Brain pericyte (primary cell): ENCODE measurements at regions not wholly inside any gene's neighbourhood (a gene's known extent, or its start where the extent isn't known, plus 50 kb on each side); places are given as distances from the start of the nearest gene placed in this dataset.
"Not testable (repeated sequence)": the region's sequence is repeated elsewhere in the genome, so short reads cannot be mapped to it uniquely, and the experiment has no call there.

Experiments used
- DNase-seq: peaks from one replicate; pipeline ENCODE4 v3.0.0-alpha.2; 2012; ENCODE audit warnings: low read depth, low spot score

DNA sequence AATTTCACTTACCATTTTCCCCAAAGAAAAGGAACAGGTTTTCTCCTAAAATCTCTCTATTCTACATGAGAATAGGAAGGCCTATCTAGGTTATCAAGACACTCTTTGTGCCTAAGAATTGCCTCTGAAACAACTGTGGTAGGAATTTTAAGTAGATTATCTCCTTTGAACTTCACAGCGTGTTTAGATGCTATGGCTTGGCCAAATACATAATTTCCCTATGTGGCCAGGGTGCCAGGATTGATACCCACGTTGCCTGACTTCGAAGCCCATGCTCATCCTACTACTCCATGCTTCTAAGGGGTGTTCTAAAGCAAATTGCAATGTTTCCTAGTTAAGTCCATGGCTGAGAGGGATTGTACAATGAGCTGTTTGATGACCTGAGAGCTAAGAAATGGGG lies 241.5 kb upstream of the FBXO33 start:
- no peak for DNase-seq

DNA sequence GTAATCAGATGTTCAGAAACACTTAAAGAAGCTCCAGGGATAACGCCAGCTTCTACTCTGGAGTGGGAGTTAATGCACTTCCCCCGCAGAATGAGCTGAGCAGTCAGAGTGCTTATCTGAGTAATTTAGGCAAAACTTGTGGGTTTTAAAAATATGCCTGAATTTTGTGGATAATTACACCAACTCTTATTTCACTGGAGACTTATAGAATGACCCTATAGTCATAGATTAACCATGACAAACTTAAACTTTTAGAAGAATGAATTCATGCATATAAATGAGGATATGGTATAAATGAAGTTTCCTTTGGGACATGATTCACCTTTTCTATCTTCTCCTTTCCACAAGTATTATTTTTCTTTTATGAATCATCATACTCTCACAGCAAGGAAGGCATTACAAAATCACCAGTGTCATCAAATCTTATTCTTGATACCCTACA lies 241.1 kb upstream of the FBXO33 start:
- DNase-seq, result no peak

- DNase-seq, result no peak
Observed at GRCh38 chr14:39668449-39668848, 236.2 kb upstream of the FBXO33 start.

DNA sequence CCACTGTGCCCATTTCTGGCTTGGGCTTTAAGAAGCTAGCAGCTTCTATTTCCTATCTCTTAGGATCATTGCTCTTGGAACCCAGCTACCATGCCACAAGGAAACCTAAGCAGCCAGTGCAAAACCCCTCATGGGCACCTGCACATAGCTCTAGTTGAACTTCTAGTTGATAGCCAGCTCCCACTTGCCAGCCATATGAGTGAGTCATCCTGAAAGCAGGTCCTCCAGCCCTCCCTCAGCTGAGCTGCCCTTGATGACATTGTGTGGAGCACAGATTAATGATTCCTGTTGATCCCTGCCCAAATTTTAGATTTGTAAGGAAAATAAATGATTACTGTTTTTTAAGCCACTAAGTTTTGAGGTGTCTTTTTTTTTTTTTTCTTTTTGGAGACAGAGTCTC lies 234.2 kb upstream of the FBXO33 start:
- no peak for DNase-seq

DNA sequence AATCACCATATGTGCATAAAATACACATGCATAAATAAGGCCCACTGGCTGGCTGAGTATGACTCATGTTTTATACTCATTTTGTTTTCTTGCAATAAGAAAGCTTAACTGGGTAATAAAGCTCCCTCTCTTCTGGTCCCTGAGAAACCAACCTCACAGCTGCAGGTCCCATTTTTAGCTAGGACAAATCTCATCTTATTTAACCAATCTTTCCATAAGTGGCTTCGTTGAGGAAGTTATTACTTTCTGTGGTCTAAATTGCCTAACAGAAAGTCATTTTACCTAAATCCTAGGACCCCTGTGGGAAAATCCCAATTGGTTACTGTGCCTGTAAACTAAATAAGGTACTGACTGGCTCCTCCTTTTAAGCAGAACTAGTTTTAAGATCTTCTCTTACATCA lies 232.8 kb upstream of the FBXO33 start:
- DNase-seq, result no peak

- no peak for DNase-seq
Observed at GRCh38 chr14:39664646-39665045, 232.4 kb upstream of the FBXO33 start.

GRCh38 chr14:39641224-39641623 lies 209.0 kb upstream of the FBXO33 start:
- DNase-seq, result no peak

DNA sequence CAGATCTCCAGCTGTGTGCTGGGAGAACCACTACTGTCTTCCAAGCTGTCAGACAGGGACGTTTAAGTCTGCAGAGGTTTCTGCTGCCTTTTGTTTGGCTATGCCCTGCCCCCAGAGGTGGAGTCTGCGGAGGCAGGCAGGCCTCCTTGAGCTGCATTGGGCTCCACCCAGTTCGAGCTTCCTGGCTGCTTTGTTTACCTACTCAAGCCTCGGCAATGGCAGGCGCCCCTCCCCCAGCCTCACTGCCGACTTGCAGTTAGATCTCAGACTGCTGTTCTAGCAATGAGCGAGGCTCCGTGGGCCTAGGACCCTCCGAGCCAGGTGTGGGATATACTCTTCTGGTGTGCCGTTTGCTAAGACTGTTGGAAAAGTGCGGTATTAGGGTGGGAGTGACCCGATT lies 206.8 kb upstream of the FBXO33 start:
- DNase-seq, result not testable (repeated sequence)

- DNase-seq, result no peak
Observed at GRCh38 chr14:39628087-39628486, 195.9 kb upstream of the FBXO33 start.

GRCh38 chr14:39626589-39627576 lies 194.7 kb upstream of the FBXO33 start:
- no peak for DNase-seq

DNA sequence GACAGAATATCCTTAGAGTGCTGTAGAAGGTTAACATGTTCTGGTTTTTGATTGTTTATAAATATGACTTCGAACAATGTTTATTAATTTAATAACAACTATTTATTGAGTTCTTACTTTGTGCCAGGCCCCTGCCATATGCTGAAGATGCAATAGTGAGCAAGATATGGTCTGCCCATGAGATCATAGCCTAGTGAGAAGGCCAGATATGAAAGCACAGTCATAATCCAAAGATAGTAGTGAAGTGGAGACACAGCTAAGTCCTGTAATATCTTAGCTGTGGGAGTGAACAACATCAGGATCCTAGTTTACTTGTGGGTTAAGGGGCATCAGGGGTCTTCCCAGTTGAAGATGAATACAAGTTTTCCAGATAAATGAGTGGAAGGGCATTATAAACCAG lies 189.4 kb upstream of the FBXO33 start:
- no peak for DNase-seq

- no peak for DNase-seq
Observed at GRCh38 chr14:39621223-39621622, 189.0 kb upstream of the FBXO33 start.

GRCh38 chr14:39617537-39617936 lies 185.3 kb upstream of the FBXO33 start:
- no peak for DNase-seq

DNA sequence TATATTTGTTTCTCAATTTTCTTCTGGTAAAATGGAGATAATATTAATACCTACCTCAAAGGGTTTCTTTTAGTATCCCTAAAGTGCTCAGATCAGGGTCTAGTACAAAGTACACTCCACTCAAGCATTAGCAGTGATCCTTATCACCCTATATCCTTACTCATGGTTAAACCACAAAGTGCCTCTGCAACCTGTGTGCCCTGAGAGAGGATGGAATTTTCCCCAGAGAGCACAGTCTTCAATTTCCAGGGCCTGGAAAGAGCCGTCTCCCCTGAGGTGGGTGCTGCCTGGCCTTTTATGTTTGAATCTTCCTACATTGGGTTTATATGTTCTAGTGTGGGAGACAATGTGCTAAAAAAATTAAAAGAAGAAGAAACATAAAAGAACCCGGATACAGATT lies 183.1 kb upstream of the FBXO33 start:
- no peak for DNase-seq

- no peak for DNase-seq
Observed at GRCh38 chr14:39614297-39614923, 182.2 kb upstream of the FBXO33 start.

DNA sequence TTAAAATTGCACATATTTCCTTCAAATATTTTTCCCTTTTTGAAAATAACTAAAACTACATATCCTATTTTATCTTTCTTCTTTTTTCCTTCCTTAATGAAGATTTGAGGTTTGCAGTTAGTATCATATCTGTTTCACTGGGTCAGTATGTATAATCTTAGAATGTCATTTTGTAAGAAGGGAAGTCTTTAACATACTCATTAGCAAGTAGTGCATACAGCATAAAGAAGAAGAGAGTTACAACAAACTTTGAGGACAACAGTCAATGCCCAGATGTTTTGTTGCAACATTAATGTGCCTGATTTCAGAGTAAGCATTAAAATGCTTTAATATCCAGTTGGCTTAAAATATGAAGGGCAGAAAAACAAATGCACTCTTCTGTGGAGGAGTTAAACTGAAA lies 176.9 kb upstream of the FBXO33 start:
- no peak for DNase-seq

GRCh38 chr14:39607978-39608377 lies 175.7 kb upstream of the FBXO33 start:
- no peak for DNase-seq

DNA sequence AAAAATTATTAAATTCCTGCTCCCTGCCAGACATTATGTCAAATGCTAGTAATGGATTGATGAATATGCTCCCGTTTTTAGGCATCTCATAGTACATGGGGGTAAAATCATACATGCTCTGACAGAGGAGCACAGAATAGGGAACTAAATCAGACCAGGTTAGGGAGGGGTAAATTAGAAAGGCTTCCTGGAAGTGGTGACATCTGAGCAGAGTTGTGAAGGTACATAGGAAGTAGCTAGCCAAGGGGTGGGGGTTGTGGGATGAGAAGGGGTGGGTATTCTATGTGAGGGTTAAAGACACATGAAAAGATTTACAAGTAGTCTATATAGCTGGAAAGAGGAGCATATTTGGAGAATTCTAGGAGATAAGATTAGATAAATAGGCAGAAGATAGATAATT lies 171.7 kb upstream of the FBXO33 start:
- DNase-seq, result no peak

DNA sequence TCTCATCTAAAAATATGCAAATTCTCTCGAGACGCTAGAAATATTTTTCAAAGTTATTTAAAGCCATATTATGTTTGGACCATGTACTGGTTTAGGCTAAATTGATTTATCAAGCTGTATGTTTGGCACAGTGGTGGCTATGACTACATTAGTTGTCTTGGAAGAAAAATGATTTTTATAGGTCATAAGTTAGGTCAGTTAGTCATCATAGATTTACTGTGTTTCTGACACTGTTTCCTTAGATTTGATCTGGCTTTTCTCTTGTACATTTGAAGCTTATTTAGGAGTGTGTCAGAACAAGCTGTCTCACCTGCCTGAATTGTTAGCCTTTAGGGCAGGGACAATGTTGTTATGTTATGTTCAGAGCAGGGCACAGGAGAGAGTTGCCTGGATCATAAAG lies 161.1 kb upstream of the FBXO33 start:
- no peak for DNase-seq

DNA sequence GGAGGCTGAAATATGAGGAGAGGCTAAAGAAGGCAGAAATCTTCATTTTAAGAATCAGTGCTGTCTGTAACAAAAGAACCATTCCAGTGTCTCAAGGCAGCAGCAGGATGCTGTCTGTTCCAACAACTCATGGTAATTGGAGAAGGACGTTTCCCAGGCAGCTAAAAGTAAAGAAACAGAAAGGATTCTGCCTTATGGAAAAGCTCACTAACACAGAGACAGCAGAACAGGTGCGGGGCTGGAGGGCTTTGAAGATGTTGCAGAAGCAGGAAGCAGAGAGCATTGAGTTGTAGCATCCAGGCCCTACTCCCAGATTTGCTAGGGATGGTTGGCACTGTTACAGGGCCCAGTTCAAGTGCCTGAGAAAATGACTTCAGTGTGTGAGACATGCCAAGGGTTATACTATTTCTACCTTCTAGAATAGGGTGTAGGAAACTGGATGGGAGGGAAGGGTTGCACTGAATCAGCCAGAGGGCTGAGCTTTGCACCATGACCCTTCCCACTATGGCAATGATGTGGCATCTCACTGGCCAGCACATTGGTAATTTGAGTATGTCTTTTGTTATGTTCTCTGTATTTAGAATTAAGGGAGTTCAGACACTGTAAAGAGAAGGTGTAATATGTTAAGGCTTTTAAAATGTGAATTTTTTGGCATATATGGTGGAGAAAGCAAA lies 160.0 kb upstream of the FBXO33 start:
- no peak for DNase-seq

- DNase-seq, result not testable (repeated sequence)
Observed at GRCh38 chr14:39589882-39590281, 157.6 kb upstream of the FBXO33 start.

DNA sequence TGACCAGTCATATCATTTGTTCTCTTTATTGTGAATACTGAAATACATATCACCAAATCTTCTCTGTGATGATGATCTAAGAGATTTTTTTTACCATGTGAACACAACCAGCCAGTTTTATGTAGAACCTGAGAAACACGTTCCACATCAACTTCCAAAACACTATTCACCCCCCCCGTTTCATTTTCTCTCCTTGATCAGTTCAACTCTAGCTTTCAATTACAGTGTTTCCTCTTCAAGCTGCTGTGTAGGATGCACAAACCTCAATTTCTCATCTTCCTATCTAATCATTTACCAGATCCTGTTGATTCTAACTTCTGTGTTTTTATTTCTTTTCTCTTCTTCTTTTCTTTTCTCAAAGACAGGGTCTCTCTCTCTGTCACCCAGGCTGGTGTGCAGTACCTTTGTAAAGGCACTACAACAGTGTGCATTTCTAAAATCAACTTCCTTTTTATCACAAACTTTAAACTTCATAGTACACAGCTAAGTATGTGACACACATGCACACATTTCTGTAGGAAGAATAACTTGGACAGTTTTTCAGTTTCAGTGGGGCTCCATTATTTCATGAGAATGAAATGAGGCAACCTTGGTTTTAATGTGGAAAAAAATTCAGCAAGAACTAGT lies 149.9 kb upstream of the FBXO33 start:
- no peak for DNase-seq
